Activated T-cell treated with anti-CD3 and anti-CD28 coated beads, Interleukin-2, amount 50 U/mL, for 1 hour (primary cell): ENCODE measurements at regions not wholly inside any gene's neighbourhood (a gene's known extent, or its start where the extent isn't known, plus 50 kb on each side); places are given as distances from the start of the nearest gene placed in this dataset.
"Not testable (repeated sequence)": the region's sequence is repeated elsewhere in the genome, so short reads cannot be mapped to it uniquely, and the experiment has no call there.

Experiments used
- DNase-seq: peaks from one replicate; pipeline ENCODE4 v3.0.0-alpha.2; 2020

- DNase-seq: no peak
These were observed 417.5 kb downstream of the NUP35 start for GRCh38 chr2:183541766-183542165.

GRCh38 chr2:183542606-183543005, 418.4 kb downstream of the NUP35 start:
- DNase-seq: no peak

GRCh38 chr2:183543222-183543621, 419.0 kb downstream of the NUP35 start:
- DNase-seq: no peak

DNA sequence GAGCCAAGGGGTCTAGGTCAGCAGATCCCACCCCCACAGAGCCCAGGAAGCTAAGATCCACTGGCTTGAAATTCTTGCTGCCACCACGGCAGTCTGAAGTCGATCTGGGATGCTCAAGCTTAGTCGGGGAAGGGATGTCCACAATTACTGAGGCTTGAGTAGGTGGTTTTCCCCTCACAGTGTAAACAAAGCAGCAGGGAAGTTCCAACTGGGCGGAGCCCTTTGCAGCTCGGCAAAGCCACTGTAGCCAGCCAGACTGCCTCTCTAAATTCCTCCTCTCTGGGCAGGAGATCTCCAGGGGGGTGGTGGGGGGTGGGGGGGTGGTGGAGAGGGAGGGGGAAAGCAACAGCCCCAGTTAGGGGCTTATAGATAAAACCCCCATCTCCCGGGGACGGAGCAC, 419.5 kb downstream of the NUP35 start:
- DNase-seq: no peak

- not testable (repeated sequence) for DNase-seq
These were observed 422.5 kb downstream of the NUP35 start for GRCh38 chr2:183546560-183547350.

DNA sequence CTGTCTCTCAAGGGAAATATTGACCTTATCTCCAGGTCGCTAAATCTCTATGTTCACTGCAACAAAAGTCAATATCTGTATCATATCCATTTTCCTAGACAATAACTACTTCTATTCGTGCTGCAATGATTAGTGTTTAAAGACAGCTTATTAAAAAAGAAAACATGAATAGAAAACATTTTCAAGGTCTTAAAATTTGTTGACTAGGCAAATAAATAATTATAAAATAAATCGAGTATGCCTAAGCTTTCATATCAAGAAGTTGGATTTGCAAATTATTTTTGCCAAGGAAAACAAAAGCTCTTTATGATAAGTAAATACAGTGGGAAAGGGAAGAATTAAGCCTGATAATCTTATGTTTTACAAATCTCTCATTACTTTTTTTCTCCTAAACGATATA, 428.5 kb downstream of the NUP35 start:
- no peak for DNase-seq

DNA sequence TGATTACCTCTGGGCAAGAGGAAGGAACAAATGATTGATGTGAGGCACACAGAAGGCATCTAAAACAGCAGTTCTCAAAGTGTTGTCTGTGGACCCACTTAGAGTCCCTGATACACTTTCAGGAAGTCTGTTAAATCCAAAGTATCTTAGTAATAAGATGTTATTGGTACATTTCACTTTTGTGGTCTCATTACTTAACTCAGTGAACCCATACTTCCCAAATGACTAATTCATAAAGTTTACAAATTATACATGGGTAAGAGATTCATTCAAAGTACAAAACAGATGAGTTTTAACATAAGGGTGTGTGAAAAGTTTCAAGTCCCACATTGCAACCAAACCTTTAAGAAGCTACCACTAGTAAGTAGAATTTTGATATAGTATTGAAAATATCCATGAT, 440.5 kb downstream of the NUP35 start:
- no peak for DNase-seq

GRCh38 chr2:183575481-183575880, 451.2 kb downstream of the NUP35 start:
- DNase-seq: no peak

GRCh38 chr2:183579686-183580085, 455.4 kb downstream of the NUP35 start:
- no peak for DNase-seq

- DNase-seq: no peak
These were observed 468.0 kb downstream of the NUP35 start for GRCh38 chr2:183592271-183592670.

- no peak for DNase-seq
These were observed 469.9 kb downstream of the NUP35 start for GRCh38 chr2:183594150-183594549.

DNA sequence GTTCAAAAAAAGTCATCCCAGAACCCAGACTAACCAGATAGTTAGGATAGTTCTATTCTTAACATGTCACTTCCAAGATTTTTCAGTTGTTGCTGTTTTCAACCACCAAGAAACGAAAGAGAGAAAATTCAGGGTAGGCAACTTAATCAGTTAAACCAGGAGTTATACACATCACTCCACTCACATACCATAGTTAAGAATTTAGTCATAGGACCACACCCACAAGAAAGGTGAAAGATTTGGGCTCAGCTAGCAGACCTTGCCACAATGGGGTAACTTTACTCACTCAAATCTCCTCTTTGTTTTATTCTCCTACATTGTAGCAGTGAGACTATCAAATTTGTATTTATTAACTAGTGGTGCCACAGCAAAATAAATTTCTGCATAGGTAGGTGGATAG, 473.6 kb downstream of the NUP35 start:
- no peak for DNase-seq

GRCh38 chr2:183604065-183604464, 479.8 kb downstream of the NUP35 start:
- no peak for DNase-seq

- no peak for DNase-seq
These were observed 481.2 kb downstream of the NUP35 start for GRCh38 chr2:183605440-183605839.

GRCh38 chr2:183606022-183606717, 481.9 kb downstream of the NUP35 start:
- no peak for DNase-seq

DNA sequence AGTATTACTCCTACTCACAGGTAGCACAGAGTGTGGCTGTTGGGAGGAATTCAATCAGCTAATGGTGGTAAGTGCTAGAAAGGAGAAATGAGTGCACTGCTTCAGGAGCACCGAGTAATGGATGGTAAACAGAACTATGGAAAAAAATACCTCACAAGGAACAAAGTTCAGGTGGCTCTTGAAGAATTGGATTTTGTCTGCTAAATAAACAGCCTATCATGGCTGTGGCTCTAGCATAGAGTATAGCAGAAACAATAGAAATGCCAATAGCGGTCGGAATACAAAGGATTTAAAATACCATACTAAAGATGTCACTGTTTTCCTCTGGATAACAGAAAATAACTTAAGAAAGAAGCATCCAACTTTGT, 482.5 kb downstream of the NUP35 start:
- no peak for DNase-seq

DNA sequence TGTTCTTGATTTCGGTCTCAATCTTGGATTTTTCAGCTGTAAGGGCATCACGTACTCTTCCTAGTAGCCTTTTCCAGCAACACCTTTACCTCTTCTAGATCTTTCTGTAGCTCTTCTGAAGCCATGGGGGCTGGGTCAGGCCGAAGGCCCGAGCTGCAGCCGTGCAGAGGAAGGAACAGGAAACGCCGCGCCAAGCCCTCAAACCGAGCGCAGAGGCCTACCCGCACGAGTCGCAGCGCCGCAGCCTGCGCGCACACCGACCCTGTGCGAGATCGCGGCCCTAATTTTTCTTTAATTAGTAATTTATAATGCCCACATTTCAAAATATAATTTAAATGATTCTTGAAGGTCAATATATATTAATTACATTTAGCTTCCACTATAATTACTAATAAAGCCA, 483.8 kb downstream of the NUP35 start:
- no peak for DNase-seq

DNA sequence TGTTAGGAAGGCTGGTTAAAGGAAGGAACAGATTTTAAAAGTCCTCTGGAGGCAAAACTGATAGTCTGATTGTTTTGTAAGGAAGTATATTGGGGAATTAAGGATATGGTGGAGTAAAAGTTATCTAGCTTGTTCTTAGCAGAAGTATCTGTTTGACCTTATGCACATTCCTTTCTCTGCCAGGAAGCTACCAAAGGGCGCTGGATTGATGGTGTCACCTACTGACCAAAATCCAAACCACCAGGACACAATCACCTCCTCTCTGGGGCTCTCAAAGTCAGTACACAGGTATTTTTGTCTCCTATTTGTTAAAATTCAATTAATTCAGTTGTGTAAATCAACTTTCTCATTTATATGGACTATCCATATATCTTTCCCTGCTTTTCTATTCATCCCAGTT, 484.5 kb downstream of the NUP35 start:
- no peak for DNase-seq

DNA sequence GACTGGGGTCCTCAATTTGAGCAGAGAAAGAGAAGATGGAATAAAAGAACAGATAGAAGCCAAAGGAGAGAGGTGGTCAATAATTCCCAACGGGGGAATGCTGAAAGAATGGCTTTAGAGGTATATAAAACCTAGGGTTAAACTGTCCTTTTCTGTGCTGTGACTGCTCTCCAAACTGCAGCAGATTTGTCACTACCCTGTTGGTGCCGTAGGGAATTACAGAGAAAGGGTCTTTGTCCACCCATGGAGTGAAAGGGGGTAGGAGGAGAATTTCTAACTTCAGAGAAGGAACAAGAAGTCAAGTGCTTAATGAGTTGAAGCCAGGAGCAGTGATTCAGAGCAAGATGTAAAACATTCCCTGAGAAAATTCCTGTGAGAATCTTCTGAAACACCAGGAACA, 486.5 kb downstream of the NUP35 start:
- no peak for DNase-seq

DNA sequence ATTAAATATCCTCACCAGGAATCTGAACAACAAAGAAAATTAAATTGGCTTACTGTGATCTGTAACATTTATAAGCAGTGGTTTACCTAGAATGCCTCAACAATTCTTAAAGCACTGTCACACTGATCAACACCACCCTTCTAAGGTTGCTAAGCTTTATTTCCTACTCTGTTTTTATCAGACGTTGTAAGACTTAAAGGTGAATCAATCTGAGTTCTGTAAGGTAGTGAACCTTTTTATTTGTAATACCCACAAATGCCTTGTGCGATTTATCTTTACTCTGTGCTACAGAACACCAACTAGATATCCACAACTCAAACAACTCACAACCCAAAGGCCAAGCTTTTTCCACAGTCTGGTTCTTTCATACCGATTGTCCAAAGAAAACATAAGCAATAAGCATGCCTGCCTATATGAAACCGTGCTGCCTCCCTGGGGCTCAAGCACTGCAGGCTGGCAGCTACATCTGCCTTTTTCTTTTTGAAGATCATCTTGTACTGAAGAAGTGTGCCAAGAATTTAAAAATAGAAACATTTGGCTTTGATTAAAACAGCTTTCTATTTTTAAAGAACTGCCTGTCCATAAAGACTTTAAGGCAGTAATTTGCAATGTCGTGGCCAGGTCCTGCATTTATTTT, 490.7 kb downstream of the NUP35 start:
- DNase-seq: no peak

GRCh38 chr2:183623227-183623626, 499.0 kb downstream of the NUP35 start:
- no peak for DNase-seq

DNA sequence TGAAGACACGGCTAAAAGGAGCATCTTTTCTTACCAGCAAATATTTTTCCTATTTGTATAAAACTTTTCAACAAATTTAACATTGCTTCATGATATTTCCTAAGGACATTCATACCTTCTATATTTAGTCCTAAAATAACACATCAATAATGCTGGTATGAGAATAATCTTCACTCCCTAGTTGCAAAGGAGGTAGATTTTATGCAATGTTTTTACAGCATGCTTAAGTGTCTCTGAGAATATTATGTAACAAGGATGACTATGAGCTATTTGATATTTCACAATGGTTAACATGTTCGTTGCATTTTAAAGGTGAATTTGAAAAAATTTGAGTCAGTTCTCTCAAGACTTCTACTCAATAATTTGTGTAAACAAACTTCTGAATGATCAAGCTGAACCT, 506.7 kb downstream of the NUP35 start:
- no peak for DNase-seq

DNA sequence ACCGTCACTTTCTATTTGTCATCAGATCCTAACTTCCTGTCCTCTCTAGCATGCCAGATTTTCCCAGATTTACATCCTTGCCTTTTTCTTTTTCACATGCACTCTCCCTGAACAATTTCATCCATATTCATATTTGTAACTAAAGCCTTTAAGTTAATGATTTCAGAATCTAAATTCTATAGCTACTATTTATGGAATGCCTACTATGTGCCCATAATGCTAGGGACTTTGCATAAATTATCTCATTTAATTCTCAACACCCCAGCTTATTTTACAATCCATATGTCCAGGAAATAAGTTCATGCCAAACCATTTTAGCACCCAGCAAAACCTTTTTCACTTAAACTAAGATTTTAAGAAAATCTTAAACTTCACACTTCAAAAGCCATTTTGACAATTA, 531.9 kb downstream of the NUP35 start:
- no peak for DNase-seq

- no peak for DNase-seq
These were observed 541.2 kb downstream of the NUP35 start for GRCh38 chr2:183665425-183665824.
